DMS 273 (cell line): ENCODE measurements at regions not wholly inside any gene's neighbourhood (a gene's known extent, or its start where the extent isn't known, plus 50 kb on each side); places are given as distances from the start of the nearest gene placed in this dataset.
A peak's percentile ranks its signal among the peaks of the same experiment; 100 is the strongest.
"Not testable (repeated sequence)": the region's sequence is repeated elsewhere in the genome, so short reads cannot be mapped to it uniquely, and the experiment has no call there.

Source experiments
- DNase-seq: peaks from one replicate; lab custom pipeline; 2025; ENCODE audit not compliant: unreplicated experiment; lab: John Stamatoyannopoulos, UW

DNA sequence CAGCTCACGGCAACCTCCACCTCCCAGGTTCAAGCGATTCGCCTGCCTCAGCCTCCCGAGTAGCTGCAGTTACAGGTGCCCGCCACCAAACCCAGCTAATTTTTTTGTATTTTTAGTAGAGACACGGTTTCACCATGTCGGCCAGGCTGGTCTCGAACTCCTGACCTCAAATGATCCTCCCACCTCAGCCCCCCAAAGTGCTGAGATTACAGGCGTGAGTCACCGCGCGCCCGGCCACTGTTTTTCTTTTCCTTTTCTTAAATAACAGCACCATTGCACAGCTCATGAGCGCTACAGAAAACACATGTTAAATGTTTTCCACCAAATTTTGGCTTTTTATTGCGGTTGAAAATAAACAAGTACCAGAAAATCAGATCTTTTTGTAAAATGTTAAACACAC is 195.5 kb downstream of the CRLF2 start:
- DNase-seq = not testable (repeated sequence)

DNA sequence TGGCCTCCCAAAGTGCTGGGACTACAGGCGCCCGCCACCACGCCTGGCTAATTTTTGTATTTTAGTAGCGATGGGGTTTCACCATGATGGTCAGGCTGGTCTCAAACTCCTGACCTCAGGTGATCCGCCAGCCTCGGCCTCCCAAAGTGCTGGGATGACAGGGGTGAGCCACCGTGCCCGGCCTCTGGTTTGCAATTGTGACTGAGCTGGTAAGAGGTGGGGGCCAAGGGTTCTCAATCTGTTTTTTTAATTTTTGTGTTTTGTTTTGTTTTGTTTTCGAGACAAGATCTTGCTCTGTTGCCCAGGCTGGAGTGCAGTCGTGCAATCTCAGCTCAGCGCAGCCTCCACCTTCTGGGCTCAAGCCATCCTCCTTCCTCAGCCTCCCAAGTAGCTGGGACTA is 196.2 kb downstream of the CRLF2 start:
- not testable (repeated sequence) for DNase-seq

DNA sequence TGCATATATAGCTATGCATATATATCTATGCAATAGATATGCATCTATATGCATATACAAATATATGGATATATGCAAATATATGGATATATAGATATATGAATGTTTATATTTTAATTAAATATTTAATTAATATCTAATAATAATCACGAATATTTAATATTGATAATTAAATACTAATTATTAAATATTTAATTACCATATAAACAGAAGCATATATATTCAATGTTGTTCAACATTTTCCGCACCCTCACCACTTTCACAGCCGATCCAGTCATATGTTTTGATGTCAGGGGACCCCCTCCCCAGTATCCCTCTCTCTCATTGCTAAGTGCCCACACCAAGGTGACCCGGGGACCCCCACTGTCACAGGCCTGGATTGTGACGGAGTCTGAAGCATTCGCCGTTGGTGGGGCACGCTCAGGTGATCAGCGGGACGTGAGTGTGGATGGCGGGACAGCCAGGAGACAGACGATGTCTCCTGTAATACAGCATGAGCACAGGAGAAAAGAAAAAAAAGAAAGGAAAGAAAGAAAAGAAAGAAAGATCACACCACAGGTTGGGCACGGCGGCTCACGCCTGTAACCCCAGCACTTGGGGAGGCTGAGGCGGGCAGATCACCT is 199.7 kb downstream of the CRLF2 start:
- no peak for DNase-seq

DNA sequence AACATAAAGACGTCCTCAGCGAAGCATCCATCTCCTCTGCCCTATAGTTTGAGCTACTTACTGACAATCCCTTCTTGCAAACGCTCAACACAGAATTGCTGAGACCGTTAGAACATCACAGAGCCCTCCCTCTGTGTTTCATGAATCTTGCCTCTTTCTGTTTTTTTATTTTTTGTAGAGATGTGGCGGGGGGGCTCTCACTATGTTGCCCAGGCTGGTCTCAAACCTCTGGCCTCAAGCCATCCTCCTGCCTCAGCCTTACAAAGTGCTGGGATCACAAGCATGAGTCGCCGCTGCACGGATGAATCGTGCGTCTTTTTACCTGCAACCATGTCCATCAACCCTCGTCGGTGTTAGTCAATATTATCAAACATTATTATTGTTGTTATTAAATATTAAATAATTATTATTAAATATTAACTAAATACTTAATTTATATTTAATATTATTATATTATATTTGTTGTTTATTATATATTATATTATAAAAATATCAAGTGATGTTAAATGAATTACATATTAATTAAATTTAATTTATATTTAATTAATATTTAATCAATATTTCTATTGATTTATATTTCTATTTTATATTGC is 200.7 kb downstream of the CRLF2 start:
- peak; percentile 7 for DNase-seq

DNA sequence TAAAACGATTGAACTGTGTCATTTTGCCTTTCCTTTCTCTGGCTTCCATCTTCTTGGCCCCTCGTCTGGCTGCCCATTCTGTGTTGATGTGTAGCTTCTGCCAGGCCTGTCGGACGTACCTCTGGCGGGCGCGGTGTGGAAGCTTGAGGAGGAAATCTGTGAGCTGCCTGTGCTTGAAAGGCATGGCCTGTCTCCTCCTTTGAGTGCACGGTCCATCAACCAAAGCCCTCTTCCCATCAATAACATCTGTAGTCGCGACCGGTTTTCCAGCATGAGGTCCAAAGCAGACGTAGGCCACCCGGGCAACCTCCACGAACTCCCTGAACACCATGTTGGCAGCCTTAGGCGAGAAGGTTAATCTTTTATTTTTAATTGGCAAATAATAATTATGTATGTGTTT is 202.7 kb downstream of the CRLF2 start:
- DNase-seq = no peak

DNA sequence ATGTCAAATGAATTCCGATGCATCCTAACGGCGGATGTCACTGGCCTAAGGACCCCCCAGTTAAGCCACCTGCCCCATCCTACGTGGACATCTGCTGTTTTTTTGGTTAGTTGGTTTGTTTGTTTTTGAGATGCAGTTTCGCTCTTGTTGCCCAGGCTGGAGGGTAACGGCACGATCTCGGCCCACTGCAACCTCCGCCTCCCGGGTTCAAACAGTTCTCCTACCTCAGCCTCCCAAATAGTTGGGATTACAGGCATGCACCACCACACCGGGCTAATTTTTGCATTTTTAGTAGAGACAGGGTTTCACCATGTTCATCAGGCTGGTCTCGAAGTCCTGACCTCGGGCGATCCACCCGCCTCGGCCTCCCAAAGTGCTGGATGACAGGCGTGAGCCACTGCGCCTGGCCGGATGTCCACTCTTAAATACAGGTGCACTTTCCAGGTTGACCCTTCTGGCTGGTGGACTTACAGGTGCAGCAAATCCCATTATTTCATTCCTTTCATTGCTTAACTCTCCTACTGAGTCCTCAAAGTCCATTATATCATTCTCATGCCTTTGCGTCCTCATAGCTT is 206.2 kb downstream of the CRLF2 start:
- no peak for DNase-seq

DNA sequence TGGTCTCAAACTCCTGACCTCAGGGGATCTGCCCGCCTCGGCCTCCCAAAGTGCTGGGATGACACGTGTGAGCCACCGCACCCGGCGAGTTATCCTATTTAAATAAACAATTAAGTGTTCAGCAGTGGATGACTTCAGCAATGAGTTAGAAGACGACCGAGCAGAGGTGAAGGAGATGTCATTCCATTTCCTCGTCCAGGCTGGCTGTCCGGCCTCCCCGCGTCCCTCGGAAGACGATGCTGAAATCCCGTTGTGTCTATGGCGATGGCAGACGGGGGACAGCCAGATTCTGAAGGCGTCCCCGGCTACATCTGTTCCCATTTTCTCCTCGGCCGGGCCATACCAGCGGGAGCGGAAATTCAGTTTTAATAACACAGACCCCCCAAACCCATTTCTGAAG is 209.8 kb downstream of the CRLF2 start:
- DNase-seq = no peak

DNA sequence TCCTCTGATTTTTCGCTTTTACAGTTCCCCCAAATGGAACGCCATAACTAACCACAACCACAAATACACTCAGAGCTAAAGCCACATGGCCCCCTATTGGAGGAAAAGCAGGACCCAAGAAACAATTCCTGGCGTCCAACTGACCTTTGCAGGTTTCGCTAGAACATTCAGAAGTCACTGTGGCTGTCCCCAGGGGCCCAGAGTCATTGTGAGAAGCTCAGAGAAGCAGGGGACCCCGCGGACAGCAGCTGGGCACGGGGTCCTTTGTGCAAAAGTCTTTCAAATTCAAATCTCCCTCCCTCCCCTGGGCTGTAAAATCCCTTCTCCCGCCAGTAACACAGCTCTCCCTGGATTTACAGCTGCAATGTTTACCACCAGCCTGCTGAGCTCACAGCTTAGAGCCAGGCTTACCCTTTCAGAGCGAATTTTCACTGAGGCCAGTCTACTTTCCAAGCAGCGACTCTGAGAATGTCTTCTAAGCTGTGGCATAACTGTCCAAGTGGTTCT is 214.8 kb downstream of the CRLF2 start:
- no peak for DNase-seq

DNA sequence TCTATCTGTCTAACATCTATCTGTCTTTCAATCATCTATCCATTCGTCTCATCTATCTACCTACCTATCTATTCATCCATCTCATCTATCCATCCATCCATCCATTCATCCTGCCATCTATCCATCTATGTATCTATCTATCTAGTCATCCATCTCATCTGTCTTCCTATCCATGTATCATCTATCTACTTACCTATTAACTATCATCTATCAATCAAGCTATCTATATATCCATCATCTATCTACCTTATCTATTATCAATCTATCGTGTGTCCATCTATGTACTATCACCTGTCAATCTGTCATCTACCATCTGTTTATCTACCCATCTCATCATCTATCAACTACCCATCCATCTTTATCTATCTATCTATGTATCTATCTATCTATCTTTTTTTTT is 217.7 kb downstream of the CRLF2 start:
- DNase-seq = no peak

DNA sequence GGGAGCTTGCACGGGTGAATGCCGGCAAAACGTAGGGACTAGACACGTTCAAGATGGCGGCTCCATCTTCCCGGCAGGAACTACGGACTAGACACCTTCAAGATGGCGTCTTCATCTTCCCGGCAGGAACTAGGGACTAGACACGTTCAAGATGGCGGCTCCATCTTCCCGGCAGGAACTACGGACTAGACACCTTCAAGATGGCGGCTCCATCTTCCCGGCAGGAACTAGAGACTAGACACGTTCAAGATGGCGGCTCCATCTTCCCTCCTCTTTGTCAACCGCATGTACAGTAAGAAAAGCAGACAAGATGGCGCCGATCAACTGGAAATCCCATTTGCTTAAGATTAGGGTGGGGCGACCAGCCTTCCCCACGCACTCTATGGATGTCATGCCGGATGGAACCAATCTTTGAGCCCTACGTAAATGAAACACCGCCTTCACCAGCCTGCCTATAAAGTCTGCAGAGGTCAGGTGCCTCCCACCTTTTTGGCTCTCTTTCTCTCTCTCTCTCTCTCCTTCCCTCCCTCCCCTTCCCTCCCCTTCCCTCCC is 222.4 kb downstream of the CRLF2 start:
- DNase-seq = peak; percentile 90

DNA sequence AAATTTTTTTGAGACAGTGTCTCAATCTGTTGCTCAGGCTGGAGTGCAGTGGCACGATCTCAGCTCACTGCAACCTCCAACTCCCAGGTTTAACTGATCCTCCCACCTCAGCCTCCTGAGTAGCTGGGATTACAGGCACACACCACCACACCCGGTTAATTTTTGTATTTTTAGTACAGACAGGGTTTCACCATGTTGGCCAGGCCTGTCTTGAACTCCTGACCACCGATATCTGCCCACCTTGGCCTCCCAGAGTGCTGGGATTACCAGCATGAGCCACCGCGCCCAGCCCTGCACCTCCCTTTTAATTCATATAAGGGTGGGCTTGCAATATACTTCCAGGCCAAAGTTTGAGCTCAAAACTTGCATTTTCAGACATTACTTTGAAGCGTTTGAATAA is 223.9 kb downstream of the CRLF2 start:
- not testable (repeated sequence) for DNase-seq

DNA sequence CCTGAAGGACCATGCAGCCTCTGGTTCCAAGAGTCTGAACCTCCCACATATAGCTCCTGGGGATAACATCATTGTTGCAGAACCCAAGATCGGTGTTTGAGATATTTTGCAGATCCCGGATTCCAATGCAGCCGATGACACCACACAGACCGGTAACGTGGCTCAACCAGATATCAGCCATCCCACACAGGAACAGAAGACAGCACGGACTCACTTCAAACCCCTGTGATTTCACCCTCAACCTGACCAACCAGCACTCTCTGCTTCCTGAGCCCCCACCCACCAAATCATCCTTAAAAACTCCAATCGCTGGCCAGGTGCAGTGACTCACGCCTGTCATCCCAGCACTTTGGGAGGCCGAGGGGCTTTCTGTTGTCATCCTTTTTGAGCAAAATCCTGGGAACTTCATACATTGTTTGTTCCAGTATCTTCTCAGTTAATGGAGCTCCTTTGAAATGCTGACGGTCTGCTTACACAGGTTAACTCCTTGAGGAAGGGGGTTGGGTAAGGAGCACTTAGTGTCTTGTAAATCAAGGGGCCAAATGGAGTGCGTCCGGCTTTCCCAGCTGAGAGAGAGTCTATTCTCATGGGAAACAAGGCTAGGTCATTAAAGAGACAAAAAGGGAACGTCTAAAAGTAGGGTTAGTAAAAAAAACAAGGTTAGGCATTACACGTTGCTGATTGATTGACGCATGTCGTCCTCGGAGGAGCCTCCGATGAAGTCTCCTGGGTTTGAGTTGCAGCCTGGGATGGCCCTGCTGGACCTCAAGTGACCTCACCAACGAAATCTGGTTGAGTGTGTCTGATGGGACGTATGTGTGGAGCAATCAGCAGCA is 230.4 kb downstream of the CRLF2 start:
- DNase-seq = no peak

DNA sequence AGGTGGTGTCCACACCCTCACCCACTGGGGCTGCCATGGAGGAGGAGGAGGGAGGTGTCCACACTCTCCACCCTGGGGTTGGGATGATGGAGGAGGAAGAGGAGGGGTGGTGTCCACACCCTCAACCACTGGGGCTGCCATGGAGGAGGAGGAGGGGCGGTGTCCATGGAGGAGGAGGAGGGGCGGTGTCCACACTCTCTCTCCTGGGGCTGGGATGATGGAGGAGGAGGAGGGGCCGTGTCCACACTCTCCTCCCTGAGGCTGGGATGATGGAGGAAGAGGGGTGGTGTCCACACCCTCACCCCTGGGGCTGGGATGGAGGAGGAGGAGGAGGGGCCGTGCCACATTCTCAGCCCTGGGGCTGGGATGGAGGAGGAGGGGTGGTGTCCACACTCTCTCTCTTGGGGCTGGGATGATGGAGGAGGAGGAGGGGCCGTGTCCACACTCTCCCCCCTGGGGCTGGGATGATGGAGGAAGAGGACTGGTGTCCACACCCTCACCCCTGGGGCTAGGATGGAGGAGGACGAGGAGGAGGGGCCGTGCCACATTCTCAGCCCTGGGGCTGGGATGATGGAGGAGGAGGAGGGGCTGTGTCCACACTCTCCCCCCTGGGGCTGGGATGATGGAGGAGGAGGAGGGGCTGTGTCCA is 231.7 kb downstream of the CRLF2 start:
- DNase-seq = no peak

DNA sequence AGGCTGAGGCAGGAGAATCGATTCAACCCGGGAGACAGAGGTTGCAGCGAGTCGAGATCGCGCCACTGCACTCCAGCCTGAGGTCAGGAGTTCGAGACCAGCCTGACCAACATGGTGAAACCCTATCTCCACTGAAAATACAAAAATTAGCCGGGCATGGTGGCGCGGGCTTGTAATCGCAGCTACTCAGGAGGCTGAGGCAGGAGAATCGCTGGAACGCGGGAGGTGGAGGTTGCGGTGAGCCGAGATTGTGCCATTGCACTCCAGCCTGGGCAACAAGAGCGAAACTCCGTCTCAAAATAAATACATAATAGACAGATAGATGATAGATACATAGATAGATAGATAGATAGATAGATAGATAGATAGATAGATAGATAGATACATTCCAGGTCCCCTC is 233.3 kb downstream of the CRLF2 start:
- DNase-seq = not testable (repeated sequence)

DNA sequence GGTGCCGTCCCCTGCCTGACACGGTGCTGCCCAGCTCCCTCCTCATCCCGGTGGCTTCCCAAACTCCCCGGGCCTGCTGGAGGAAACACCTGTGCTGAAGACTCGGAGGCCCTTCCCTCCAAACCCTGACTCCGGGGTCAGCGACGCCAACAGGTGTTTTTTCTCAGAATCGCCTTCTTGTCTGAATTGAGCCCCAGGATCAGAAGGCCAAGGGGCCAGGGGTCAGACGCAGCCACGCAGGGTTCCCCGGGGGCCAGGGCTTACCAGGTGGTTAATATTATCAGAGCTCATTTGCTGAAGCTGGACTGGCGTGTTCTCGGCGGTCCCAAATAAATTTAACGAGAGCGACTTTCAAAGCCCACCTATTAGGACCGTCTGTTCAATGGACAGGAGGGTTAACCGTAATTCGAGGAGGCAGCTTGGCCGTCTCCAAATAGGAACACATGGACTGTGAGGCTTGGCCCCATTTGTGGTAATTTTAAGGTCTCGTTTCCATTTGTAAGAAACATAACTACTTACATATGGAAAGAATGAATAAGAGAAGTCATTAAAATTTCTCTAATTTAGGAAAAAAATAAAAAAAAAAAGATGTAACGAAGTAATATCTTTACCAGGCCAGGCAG is 239.3 kb downstream of the CRLF2 start:
- DNase-seq = no peak

DNA sequence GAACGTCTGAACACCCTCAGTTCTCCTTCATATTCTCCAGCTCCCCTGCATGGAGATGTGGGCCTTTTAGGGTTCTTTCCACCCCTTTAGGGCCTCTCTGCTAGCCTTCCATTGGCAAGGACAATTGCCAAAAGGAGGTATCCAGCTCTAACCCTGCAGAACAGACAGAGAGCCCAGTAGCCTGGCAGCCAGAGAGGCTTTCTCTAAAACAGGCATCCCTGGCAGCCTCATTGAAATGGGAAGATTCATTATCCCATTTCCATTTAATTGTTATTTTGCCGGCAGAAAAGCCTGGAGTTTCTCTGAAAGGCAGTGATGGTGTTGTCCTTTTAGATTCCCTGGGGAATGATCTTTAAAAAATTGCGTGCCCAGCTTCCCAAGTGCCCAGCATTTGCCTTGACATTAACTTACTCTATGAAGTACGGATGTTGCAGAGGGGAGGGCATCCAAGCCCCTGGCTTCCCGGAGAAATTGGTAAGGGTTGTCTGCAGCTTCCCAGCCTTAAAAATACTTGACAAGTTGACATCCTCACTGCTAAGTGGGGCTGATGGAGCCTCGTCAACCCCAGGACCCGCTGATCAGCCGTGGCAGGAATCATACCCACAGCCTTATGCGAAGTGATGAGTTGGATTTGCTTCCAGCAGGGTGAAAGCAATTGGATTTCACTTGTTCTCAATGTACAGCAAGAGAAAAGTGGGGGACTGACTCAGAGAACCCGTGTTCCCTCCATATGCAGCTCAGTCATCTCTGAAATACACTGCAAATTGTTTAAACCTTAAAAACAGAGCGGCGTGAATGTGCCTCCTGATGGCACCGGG is 244.1 kb downstream of the CRLF2 start:
- DNase-seq = no peak

DNA sequence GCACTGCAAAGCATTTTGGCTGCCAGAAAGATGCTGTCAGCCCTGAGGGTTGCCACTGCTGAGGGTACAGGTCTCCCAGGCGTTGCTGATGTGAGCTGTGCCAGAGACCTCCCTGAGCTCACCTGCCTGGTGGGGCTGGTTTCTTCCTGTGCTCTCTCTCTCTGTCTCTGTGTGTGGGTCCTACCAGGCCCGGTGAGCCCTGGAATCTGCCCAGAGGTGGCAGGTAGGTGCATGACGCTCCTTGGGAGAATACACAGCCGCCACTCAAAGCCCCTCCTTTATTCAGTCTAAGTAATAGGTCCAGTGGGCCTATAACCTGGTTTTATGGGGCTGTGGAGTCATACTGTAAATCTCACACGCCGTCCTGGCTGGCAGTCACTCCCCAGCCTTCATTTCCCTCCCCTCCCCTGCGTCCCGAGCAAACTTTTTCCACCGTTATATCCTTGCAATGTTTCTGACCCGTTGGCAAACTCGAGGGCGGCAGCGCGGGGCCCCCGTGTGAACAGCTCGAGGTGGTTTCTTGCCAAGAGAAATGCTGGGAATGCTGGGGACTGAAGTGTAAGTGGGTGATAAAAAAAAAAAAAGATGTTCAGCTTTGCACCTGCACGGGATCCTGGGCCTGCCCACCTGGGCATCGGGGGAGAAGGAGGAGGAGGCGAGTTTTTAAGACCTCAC is 245.9 kb downstream of the CRLF2 start:
- DNase-seq = no peak

DNA sequence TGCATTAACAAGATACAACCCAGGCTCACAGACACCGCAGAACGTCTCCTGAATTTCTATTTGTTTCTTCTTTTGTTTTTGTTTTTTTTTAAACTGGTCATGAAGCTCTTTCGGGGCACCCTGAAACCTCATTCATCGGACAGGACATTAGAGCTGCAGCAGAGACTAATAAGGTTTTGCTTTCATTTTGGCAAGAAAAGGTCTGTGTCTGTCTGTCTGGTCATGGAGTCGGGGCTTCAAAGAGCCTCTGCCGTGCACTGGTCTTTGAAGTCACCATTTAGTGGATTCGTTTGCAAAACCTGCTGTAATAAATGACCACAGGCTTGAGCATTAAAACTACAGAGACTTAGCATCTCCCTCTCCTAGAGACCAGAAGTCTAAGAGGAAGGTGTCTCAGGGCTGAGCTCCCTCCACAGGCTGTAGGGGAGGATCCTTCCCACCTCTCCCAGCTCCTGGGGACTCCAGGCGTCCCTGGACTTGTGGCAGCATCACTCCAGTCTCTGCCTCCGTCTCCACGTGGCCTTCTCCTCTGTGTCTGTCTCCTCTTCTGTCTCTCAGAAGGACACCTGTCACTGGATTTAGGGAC is 247.5 kb downstream of the CRLF2 start:
- no peak for DNase-seq

DNA sequence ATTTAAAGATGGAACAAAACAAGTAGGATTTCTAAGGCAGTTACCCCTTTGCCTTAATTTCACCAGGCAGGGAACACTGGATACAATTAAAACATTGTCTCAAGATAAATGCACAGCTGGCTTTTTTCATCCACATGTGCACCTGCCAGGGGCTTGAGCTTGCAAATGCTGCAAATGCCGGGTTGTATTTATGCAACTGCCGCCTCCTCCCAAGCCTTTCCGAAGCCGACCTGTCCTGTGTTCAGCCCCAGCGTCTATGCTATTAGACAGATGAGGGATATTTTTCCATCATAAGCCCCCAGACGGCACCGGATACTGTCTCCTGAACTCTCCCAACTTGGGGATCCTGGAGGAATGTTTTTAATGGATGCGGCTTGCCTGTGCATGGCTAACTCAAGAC is 251.6 kb downstream of the CRLF2 start:
- DNase-seq = no peak
